HepG2 (cell line): ENCODE measurements at regions not wholly inside any gene's neighbourhood (a gene's known extent, or its start where the extent isn't known, plus 50 kb on each side); places are given as distances from the start of the nearest gene placed in this dataset.

ENCODE experiments used
- ATAC-seq: fragments of 200-7000 bp; cut with Tn5 transposase; 3 replicates; pipeline ENCODE4 v1.9.1; 2020; ENCODE audit warnings: mild to moderate bottlenecking, moderate library complexity
- BruUV-seq: library from RNA; stranded (reverse); fragments of 400-500 nt; replicated peaks from 2 replicates; lab custom pipeline; 2021; lab: Mats Ljungman, UMichigan
- CTCF ChIA-PET: fragments of 300-600 bp; formaldehyde crosslinking; extraction: SDS; loops from one replicate; lab custom pipeline; 2021; ENCODE audit warnings: low total read pairs, inconsistent platforms, low intra/inter-chr PET ratio; lab: Yijun Ruan, JAX
- POLR2A ChIA-PET: fragments of 350-600 bp; sonication (Branson Sonifier 250); formaldehyde crosslinking; loops from one replicate; lab custom pipeline; 2020; ENCODE audit warnings: antibody characterized with exemption, inconsistent platforms; lab: Yijun Ruan, JAX
- DNase-seq: peaks from one replicate; pipeline ENCODE4 v3.0.0-alpha.2; 2015; ENCODE audit warnings: low spot score
- FAIRE-seq: peaks from 3 replicates; lab custom pipeline; 2011; peaks lifted over from hg19 to GRCh38; lab: Jason Lieb, UNC
- H2AFZ ChIP-seq: one replicate; pipeline ENCODE4 v1.6.1; 2011; ENCODE audit warnings: low read length, inconsistent platforms
- H3K27ac ChIP-seq: fragments of 300-600 bp; 3 replicates; pipeline ENCODE4 v1.8.0; 2011; ENCODE audit warnings: mixed run types, mild to moderate bottlenecking, mixed read lengths, low read length, inconsistent platforms; ENCODE audit not compliant: insufficient read depth; ENCODE audit errors: extremely low read length
- H3K27me3 ChIP-seq, 2 experiments: fragments of 200-600 bp in 1 of 2; 2 replicates in 1 of 2; 3 replicates in 1 of 2; pipeline versions ENCODE4 v1.6.0 to v1.8.0; 2011; ENCODE audit warnings: low read length in 2 of 2, mild to moderate bottlenecking in 2 of 2, moderate library complexity in 2 of 2, inconsistent platforms in 1 of 2; ENCODE audit not compliant: insufficient read depth in 2 of 2, control insufficient read depth in 1 of 2
- H3K36me3 ChIP-seq, 2 experiments: fragments of 200-600 bp in 1 of 2; replicated peaks in 1 of 2; 2 replicates in 1 of 2; 3 replicates in 1 of 2; pipeline versions ENCODE4 v1.5.1 to v1.8.0; 2011; ENCODE audit warnings: low read length in 2 of 2, inconsistent platforms in 1 of 2; ENCODE audit not compliant: insufficient read depth in 2 of 2, control insufficient read depth in 1 of 2
- H3K4me1 ChIP-seq: 2 replicates; pipeline ENCODE4 v1.5.1; 2012; ENCODE audit warnings: low read length, inconsistent platforms; ENCODE audit not compliant: insufficient read depth
- H3K4me2 ChIP-seq: 2 replicates; pipeline ENCODE4 v1.6.0; 2011; ENCODE audit warnings: low read depth, low read length, inconsistent platforms
- H3K4me3 ChIP-seq, 3 experiments: fragments of 200-600 bp in 1 of 3; sonication (generic), shearing (Covaris generic) in 1 of 3; replicated peaks in 1 of 3; 2 replicates each; pipeline ENCODE4 v1.5.1; 2011 to 2016; ENCODE audit warnings: low read length in 3 of 3, inconsistent platforms in 2 of 3, low read depth in 2 of 3, mild to moderate bottlenecking in 2 of 3, control low read depth in 1 of 3, mixed read lengths in 1 of 3; ENCODE audit not compliant: insufficient read depth in 1 of 3
- H3K79me2 ChIP-seq: one replicate; pipeline ENCODE4 v1.6.1; 2011; ENCODE audit warnings: low read length, inconsistent platforms; ENCODE audit not compliant: insufficient read depth
- H3K9ac ChIP-seq: 2 replicates; pipeline ENCODE4 v1.6.0; 2011; ENCODE audit warnings: mild to moderate bottlenecking, low read depth, low read length, inconsistent platforms; ENCODE audit not compliant: insufficient read depth
- H3K9me3 ChIP-seq: 2 replicates; pipeline ENCODE4 v1.5.1; 2012; ENCODE audit warnings: mild to moderate bottlenecking, low read length
- H4K20me1 ChIP-seq: 2 replicates; pipeline ENCODE4 v1.6.0; 2011; ENCODE audit warnings: inconsistent platforms, mild to moderate bottlenecking, low read length, moderate library complexity; ENCODE audit not compliant: insufficient read depth
- ATF1 ChIP-seq: IDR thresholded peaks from 2 replicates; pipeline ENCODE4 v1.6.1; 2016; ENCODE audit warnings: mild to moderate bottlenecking, control low read depth
- CCDC6 ChIP-seq: sonication (generic); formaldehyde crosslinking; IDR thresholded peaks from 2 replicates; pipeline ENCODE4 v1.8.1; 2022; ENCODE audit warnings: mild to moderate bottlenecking, missing genetic modification reagents, moderate library complexity
- HNRNPLL ChIP-seq: fragments of 200-400 bp; formaldehyde crosslinking; IDR thresholded peaks from 2 replicates; pipeline ENCODE4 v1.6.1; 2017; ENCODE audit warnings: mild to moderate bottlenecking, low read depth, low read length; ENCODE audit not compliant: poor library complexity, severe bottlenecking
- IRX3 ChIP-seq: sonication (generic); formaldehyde crosslinking; IDR thresholded peaks from 2 replicates; pipeline ENCODE4 v1.8.1; 2023; ENCODE audit warnings: mild to moderate bottlenecking, low read depth, missing genetic modification reagents, borderline replicate concordance
- MED8 ChIP-seq: sonication (generic); formaldehyde crosslinking; IDR thresholded peaks from 2 replicates; pipeline ENCODE4 v1.8.1; 2023; ENCODE audit warnings: mild to moderate bottlenecking, missing genetic modification reagents; ENCODE audit not compliant: insufficient replicate concordance
- SKI ChIP-seq: fragments of 450-650 bp; IDR thresholded peaks from one replicate; pipeline ENCODE4 v1.6.1; 2018; ENCODE audit warnings: mild to moderate bottlenecking; ENCODE audit not compliant: partially characterized antibody
- TCF12 ChIP-seq, 2 experiments: fragments of 450-650 bp in 1 of 2; sonication (generic) in 1 of 2; formaldehyde crosslinking in 1 of 2; IDR thresholded peaks; 2 replicates each; pipeline versions ENCODE4 v1.6.1 to v1.8.0; 2017 to 2022; ENCODE audit warnings: antibody characterized with exemption in 1 of 2, mild to moderate bottlenecking in 1 of 2, missing genetic modification reagents in 1 of 2, moderate library complexity in 1 of 2
- ZKSCAN8 ChIP-seq: IDR thresholded peaks from 2 replicates; pipeline ENCODE4 v1.6.1; 2016; ENCODE audit warnings: borderline replicate concordance, missing genetic modification reagents, missing compliant biosample characterization
- ZNF670 ChIP-seq: sonication (generic); formaldehyde crosslinking; IDR thresholded peaks from 2 replicates; pipeline ENCODE4 v1.8.0; 2022; ENCODE audit warnings: mild to moderate bottlenecking, missing genetic modification reagents, borderline replicate concordance
- WGBS: methylation state at CpG from one replicate; pipeline ENCODE4 v1.1.6; 2017; ENCODE audit warnings: low lambda C conversion rate; 5-methylcytosine and 5-hydroxymethylcytosine counted together
- in situ Hi-C: cut with HindIII; loops from 2 replicates; pipeline ENCODE4 v1.10.0; 2017; ENCODE audit warnings: low pct_unique_long_range_greater_than_20kb; ENCODE audit not compliant: extremely low pct_ligation_motif_present
- intact Hi-C: fragments of 100-400 bp; cut with micrococcal nuclease; formaldehyde crosslinking; loops from one replicate; pipeline ENCODE4 v1.10.0; 2022; ENCODE audit not compliant: unreplicated experiment
- TF ChIP-seq, protein P1 (sequence below): sonication (generic); formaldehyde crosslinking; IDR thresholded peaks from 2 replicates; pipeline ENCODE4 v1.8.1; 2023; ENCODE audit warnings: mild to moderate bottlenecking, missing genetic modification reagents, borderline replicate concordance
- TF ChIP-seq, protein P2 (sequence below): IDR thresholded peaks from 2 replicates; pipeline ENCODE4 v1.6.1; 2016; ENCODE audit warnings: low read depth, control low read depth
- TF ChIP-seq, protein P3 (sequence below): fragments of 450-650 bp; IDR thresholded peaks from 2 replicates; pipeline ENCODE4 v1.6.1; 2017
- TF ChIP-seq, protein P4 (sequence below): sonication (generic); formaldehyde crosslinking; IDR thresholded peaks from 2 replicates; pipeline ENCODE4 v1.8.0; 2022; ENCODE audit warnings: missing genetic modification reagents, mild to moderate bottlenecking, borderline replicate concordance

DNA sequence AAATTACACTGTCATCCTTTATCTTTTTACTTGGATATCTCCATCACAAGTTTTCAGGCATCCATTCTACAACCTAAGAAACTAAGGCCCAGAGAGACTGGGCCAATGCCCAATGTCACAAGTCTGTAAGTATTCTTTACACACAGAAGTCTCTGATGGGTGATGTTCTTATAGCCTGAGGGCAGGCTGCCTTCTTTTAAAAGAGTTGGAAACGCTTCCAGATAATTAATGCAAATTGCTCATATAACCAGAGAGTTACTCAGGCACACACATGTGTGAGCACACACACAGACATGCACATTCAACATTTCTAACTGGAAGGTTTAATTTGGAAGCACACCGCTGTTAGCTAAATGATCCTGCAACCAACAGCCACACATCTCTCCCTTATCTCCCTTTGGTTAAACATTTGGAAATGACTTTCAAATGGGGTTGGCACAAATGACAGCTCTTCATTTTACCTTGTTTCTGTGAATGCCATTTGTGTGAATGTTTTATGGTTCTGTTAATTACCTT, 160.8 kb upstream of the TMPO start:
- TF ChIP-seq SKI (no peak), TCF12 (IDR thresholded peaks at IDR 0.05) (no peak), TCF12 (CRISPR knock-in tag; IDR thresholded peaks at IDR 0.05) (no peak), ATF1 (CRISPR knock-in tag) (no peak), IRX3 (CRISPR knock-in tag) (no peak), HNRNPLL (no peak), ZKSCAN8 (CRISPR knock-in tag) (no peak), MED8 (CRISPR knock-in tag) (no peak), CCDC6 (CRISPR knock-in tag) (no peak), ZNF670 (CRISPR knock-in tag) (no peak)
- TF ChIP-seq, protein P1, sequence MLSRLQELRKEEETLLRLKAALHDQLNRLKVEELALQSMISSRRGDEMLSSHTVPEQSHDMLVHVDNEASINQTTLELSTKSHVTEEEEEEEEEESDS (CRISPR knock-in tag), result no peak
- TF ChIP-seq, protein P2, sequence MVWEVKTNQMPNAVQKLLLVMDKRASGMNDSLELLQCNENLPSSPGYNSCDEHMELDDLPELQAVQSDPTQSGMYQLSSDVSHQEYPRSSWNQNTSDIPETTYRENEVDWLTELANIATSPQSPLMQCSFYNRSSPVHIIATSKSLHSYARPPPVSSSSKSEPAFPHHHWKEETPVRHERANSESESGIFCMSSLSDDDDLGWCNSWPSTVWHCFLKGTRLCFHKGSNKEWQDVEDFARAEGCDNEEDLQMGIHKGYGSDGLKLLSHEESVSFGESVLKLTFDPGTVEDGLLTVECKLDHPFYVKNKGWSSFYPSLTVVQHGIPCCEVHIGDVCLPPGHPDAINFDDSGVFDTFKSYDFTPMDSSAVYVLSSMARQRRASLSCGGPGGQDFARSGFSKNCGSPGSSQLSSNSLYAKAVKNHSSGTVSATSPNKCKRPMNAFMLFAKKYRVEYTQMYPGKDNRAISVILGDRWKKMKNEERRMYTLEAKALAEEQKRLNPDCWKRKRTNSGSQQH, result no peak
- TF ChIP-seq, protein P3, sequence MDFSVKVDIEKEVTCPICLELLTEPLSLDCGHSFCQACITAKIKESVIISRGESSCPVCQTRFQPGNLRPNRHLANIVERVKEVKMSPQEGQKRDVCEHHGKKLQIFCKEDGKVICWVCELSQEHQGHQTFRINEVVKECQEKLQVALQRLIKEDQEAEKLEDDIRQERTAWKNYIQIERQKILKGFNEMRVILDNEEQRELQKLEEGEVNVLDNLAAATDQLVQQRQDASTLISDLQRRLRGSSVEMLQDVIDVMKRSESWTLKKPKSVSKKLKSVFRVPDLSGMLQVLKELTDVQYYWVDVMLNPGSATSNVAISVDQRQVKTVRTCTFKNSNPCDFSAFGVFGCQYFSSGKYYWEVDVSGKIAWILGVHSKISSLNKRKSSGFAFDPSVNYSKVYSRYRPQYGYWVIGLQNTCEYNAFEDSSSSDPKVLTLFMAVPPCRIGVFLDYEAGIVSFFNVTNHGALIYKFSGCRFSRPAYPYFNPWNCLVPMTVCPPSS, result no peak
- TF ChIP-seq, protein P4, sequence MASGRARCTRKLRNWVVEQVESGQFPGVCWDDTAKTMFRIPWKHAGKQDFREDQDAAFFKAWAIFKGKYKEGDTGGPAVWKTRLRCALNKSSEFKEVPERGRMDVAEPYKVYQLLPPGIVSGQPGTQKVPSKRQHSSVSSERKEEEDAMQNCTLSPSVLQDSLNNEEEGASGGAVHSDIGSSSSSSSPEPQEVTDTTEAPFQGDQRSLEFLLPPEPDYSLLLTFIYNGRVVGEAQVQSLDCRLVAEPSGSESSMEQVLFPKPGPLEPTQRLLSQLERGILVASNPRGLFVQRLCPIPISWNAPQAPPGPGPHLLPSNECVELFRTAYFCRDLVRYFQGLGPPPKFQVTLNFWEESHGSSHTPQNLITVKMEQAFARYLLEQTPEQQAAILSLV (CRISPR knock-in tag), result no peak
- TF ChIP-seq, all 625 proteins: peak for 0
- ATAC-seq, result no peak
- no peaks in the 10 kb centered on the region for H3K79me2 ChIP-seq
- no peak overlapping the region for H2AFZ ChIP-seq
- no peak overlapping the region for H3K9ac ChIP-seq
- no peaks in the 10 kb centered on the region for H3K4me1 ChIP-seq
- ChIA-PET CTCF (no interaction called here), POLR2A (no interaction called here)
- H4K20me1 ChIP-seq, result no peaks in the 10 kb centered on the region
- in situ Hi-C loops (no loop called here), intact Hi-C loops (no loop called here)
- no peak overlapping the region for H3K4me3 ChIP-seq
- no peak overlapping the region for H3K4me2 ChIP-seq
- BruUV-seq, result no TSS peak
- WGBS, result 26% methylated on average over 2 of the region's 2 CpGs
- DNase-seq, result no peak
- FAIRE-seq, result no peak
- H3K27ac ChIP-seq, result no peak overlapping the region
- H3K9me3 ChIP-seq, result no peaks in the 10 kb centered on the region
- H3K36me3 ChIP-seq, result no peaks in the 10 kb centered on the region
- H3K27me3 ChIP-seq, result no peaks in the 10 kb centered on the region
